KMS-11 (cell line): ENCODE measurements at regions not wholly inside any gene's neighbourhood (a gene's known extent, or its start where the extent isn't known, plus 50 kb on each side); places are given as distances from the start of the nearest gene placed in this dataset.

Experiments used
- H2AFZ ChIP-seq: fragments of 200-600 bp; sonication (generic); 2 replicates; pipeline ENCODE4 v1.6.1; 2016; ENCODE audit warnings: antibody characterized with exemption, mixed run types, low read depth
- H3K27ac ChIP-seq: fragments of 200-600 bp; sonication (generic); 2 replicates; pipeline ENCODE4 v1.6.1; 2016; ENCODE audit warnings: mild to moderate bottlenecking, mixed run types
- H3K27me3 ChIP-seq: fragments of 200-600 bp; sonication (generic); 2 replicates; pipeline ENCODE4 v1.6.1; 2017; ENCODE audit warnings: mild to moderate bottlenecking, low read depth, mixed run types, moderate library complexity; ENCODE audit not compliant: insufficient read depth
- H3K36me3 ChIP-seq: fragments of 200-600 bp; sonication (generic); 2 replicates; pipeline ENCODE4 v1.6.1; 2017; ENCODE audit warnings: mild to moderate bottlenecking, mixed run types; ENCODE audit not compliant: insufficient read depth
- H3K4me1 ChIP-seq: fragments of 200-600 bp; sonication (generic); 2 replicates; pipeline ENCODE4 v1.6.1; 2016; ENCODE audit warnings: mild to moderate bottlenecking, low read depth, mixed run types; ENCODE audit not compliant: poor library complexity, severe bottlenecking
- H3K4me2 ChIP-seq: fragments of 200-600 bp; sonication (generic); 2 replicates; pipeline ENCODE4 v1.7.0; 2016; ENCODE audit warnings: mild to moderate bottlenecking, mixed run types
- H3K4me3 ChIP-seq: fragments of 200-600 bp; sonication (generic); IDR thresholded peaks from 2 replicates; pipeline ENCODE4 v1.6.1; 2017; ENCODE audit warnings: low read depth, low read length, mixed read lengths; ENCODE audit not compliant: insufficient read depth
- H3K79me2 ChIP-seq: fragments of 200-600 bp; sonication (generic); 2 replicates; pipeline ENCODE4 v1.6.1; 2016; ENCODE audit warnings: low read depth, mixed run types; ENCODE audit not compliant: insufficient read depth
- H3K9ac ChIP-seq: fragments of 200-600 bp; sonication (generic); 2 replicates; pipeline ENCODE4 v1.6.1; 2016; ENCODE audit warnings: mild to moderate bottlenecking, mixed run types
- H4K20me1 ChIP-seq: fragments of 200-600 bp; sonication (generic); 2 replicates; pipeline ENCODE4 v1.6.1; 2016; ENCODE audit warnings: mild to moderate bottlenecking, mixed run types; ENCODE audit not compliant: insufficient read depth
- TF ChIP-seq, protein P1 (sequence below): fragments of 200-600 bp; sonication (generic); conservative IDR thresholded peaks from 2 replicates; pipeline ENCODE4 v1.6.1; 2017; ENCODE audit warnings: low read depth, mild to moderate bottlenecking, antibody characterized with exemption, low read length, moderate library complexity, mixed read lengths

DNA sequence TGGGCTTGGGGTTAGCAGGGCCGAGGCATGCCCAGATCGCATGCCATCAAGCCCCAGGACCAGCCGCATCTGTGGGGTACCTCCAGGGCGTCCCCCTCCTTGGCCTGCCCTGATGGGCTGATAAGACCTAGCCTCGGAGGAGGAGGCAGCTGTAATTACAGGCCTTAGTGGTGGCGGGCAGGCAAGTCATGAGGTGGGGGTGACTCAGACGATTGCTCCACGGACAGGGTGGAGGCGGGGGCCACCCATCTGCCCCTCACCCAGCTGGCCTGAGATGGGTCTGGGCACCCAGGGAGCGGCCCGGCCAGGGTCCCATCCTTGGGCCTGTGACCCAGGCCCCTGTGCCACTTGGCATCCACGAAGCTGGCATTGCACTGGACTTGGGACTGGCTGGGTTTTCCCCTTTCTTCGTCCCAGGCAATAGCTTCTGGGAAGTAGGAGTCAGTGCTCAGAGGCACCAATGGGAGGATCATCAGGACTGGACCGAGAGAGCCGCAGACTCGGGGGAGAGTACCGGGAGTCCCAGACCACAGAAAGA is 57.5 kb downstream of the CEBPB start:
- no peaks in the 10 kb centered on the region for H3K79me2 ChIP-seq
- H3K27me3 ChIP-seq = peaks cover 29% of the 10 kb centered on the region; the same call in 1 of the 2 replicates
- H4K20me1 ChIP-seq = no peaks in the 10 kb centered on the region
- H3K36me3 ChIP-seq = no peaks in the 10 kb centered on the region
- no peak overlapping the region for H3K4me3 ChIP-seq
- H3K27ac ChIP-seq = no peak overlapping the region
- TF ChIP-seq, protein P1, sequence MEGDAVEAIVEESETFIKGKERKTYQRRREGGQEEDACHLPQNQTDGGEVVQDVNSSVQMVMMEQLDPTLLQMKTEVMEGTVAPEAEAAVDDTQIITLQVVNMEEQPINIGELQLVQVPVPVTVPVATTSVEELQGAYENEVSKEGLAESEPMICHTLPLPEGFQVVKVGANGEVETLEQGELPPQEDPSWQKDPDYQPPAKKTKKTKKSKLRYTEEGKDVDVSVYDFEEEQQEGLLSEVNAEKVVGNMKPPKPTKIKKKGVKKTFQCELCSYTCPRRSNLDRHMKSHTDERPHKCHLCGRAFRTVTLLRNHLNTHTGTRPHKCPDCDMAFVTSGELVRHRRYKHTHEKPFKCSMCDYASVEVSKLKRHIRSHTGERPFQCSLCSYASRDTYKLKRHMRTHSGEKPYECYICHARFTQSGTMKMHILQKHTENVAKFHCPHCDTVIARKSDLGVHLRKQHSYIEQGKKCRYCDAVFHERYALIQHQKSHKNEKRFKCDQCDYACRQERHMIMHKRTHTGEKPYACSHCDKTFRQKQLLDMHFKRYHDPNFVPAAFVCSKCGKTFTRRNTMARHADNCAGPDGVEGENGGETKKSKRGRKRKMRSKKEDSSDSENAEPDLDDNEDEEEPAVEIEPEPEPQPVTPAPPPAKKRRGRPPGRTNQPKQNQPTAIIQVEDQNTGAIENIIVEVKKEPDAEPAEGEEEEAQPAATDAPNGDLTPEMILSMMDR = no peak
- H3K4me1 ChIP-seq = no peaks in the 10 kb centered on the region
- no peak overlapping the region for H2AFZ ChIP-seq
- H3K4me2 ChIP-seq = no peak overlapping the region
- no peak overlapping the region for H3K9ac ChIP-seq

DNA sequence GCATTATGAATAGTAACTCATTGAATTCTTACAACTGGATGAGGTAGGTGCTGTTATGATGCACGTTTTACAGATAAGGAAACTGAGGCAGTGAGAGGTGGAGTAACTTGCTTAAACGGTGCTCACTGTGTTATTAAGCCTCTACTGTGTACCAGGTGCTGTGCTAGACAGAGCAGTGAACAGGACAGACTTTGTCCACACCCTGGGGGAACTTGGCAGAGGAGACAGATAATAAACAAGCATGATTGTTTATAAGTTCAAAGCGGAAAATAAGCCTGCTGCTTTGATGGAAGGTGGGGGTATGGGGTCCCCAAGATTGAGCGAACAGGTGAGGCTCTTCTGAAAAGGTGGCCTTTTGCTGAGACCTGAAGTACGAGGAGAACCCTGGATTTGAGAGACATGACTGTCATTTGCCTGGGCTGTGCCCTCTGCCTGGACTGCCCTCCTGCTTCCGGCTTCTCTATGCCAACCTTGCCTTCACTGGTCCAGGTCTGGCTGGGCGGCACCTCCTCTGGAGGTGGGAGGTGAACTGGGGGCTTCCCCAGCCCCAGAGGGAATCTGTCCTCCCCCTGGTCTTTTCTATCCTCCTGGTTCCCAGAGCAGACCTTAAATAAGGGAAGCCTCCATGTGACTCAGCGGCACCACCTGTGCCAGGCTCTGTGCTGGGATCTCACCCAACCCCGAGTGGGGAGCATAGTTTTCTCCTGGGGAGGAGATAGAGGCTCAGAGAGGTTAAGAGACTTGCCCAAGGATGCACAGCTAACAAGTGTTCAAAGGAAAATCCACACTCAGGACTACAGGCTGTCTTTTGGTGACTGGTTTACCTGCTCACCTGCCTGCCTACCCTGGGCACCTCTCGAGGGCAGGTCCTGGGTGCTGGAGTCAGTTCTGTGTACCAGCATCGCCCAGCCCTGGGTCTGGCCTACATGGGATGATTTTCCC is 59.1 kb downstream of the CEBPB start:
- no peaks in the 10 kb centered on the region for H3K4me1 ChIP-seq
- peaks cover 24% of the 10 kb centered on the region; the same call in 1 of the 2 replicates for H3K27me3 ChIP-seq
- H3K4me2 ChIP-seq = no peak overlapping the region
- H4K20me1 ChIP-seq = no peaks in the 10 kb centered on the region
- no peak overlapping the region for H3K27ac ChIP-seq
- no peaks in the 10 kb centered on the region for H3K79me2 ChIP-seq
- H3K36me3 ChIP-seq = no peaks in the 10 kb centered on the region
- H2AFZ ChIP-seq = no peak overlapping the region
- TF ChIP-seq, protein P1 = no peak
- H3K9ac ChIP-seq = no peak overlapping the region
- no peak overlapping the region for H3K4me3 ChIP-seq

DNA sequence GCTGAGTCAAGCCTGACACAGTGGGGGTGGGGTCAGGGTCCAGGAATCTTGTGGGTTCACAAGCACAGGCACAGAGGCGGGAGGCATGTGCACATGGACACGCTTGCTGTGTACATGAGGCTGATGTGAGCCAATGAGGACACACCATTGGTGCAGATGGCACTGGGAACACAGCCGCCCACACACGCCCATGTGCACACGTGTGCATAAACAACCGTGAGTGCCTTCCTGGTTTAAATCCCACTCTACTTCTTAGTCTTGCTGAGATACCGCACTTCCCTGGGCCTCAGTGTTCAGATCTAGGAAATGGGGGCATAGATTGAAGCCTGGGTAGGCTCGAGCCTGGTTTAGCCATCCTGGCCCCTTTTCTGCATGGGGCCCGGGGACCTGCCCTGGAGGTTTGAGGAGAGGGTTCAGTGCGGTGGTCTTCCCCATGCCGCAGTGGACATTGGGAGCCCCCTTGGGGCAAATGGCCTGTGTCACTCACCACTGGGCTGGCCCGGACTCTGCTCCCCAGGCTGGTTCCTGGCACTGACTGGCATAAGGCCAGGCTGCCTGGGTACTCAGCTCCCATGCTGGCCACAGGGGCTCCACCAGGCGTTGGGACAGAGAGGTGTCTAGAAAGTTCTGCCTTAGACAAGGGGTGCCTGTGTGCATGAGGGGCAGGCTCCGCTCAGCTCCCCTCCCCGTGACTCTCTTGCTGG is 60.2 kb downstream of the CEBPB start:
- no peak overlapping the region for H3K4me2 ChIP-seq
- no peaks in the 10 kb centered on the region for H4K20me1 ChIP-seq
- TF ChIP-seq, protein P1 = no peak
- H2AFZ ChIP-seq = no peak overlapping the region
- H3K4me1 ChIP-seq = no peaks in the 10 kb centered on the region
- no peak overlapping the region for H3K27ac ChIP-seq
- no peak overlapping the region for H3K9ac ChIP-seq
- H3K4me3 ChIP-seq = no peak overlapping the region
- peaks cover 24% of the 10 kb centered on the region for H3K27me3 ChIP-seq
- no peaks in the 10 kb centered on the region for H3K79me2 ChIP-seq
- H3K36me3 ChIP-seq = no peaks in the 10 kb centered on the region

DNA sequence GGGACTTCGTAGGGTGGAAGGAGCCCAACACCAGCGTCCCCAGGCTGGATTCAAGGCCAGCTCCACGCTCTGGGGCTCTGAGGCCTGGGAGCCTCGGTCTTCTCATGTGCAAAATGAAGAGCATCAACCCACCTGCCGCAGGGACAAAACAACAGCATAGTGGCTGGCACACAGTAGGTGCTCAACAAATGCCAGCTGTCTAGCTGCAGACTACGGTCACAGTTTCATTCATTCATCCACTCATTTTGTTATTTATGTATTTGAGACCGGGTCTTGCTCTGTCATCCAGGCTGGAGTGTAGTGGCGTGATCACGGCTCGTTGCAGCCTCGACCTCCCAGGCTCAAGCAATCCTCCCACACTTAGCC is 60.7 kb downstream of the CEBPB start:
- peaks cover 19% of the 10 kb centered on the region for H3K27me3 ChIP-seq
- no peak overlapping the region for H2AFZ ChIP-seq
- no peaks in the 10 kb centered on the region for H3K4me1 ChIP-seq
- no peak overlapping the region for H3K4me2 ChIP-seq
- TF ChIP-seq, protein P1 = no peak
- H3K4me3 ChIP-seq = no peak overlapping the region
- H3K9ac ChIP-seq = no peak overlapping the region
- H3K27ac ChIP-seq = no peak overlapping the region
- no peaks in the 10 kb centered on the region for H3K79me2 ChIP-seq
- no peaks in the 10 kb centered on the region for H3K36me3 ChIP-seq
- H4K20me1 ChIP-seq = no peaks in the 10 kb centered on the region
